ENCODE measurements at regions not wholly inside any gene's neighbourhood (a gene's known extent, or its start where the extent isn't known, plus 50 kb on each side); places are given as distances from the start of the nearest gene placed in this dataset.

GRCh38 chr15:39350785-39351184 lies 230.1 kb upstream of the THBS1 start:
- TF ChIP-seq CTCF (IDR thresholded peaks at IDR 0.05 in 4 of 5, conservative IDR thresholded peaks at IDR 0.05 in 1 of 5): no peak
- TF ChIP-seq POLR2A (IDR thresholded peaks at IDR 0.05): no peak
